RWPE1 (cell line): ENCODE measurements at regions not wholly inside any gene's neighbourhood (a gene's known extent, or its start where the extent isn't known, plus 50 kb on each side); places are given as distances from the start of the nearest gene placed in this dataset.
"Not testable (repeated sequence)": the region's sequence is repeated elsewhere in the genome, so short reads cannot be mapped to it uniquely, and the experiment has no call there.

Source experiments
- CTCF ChIA-PET: fragments of 350-600 bp; sonication (Branson Sonifier 250); formaldehyde crosslinking; extraction: SDS; loops from one replicate; lab custom pipeline; 2021; lab: Yijun Ruan, JAX
- POLR2A ChIA-PET: fragments of 400-600 bp; formaldehyde crosslinking; extraction: SDS; loops from one replicate; lab custom pipeline; 2020; ENCODE audit warnings: antibody characterized with exemption; ENCODE audit not compliant: low non-redundant PET; lab: Yijun Ruan, JAX
- DNase-seq: peaks from one replicate; pipeline ENCODE4 v3.0.0; 2012; ENCODE audit warnings: low spot score
- H3K27ac ChIP-seq: fragments of 450-650 bp; 2 replicates; pipeline ENCODE4 v1.5.1; 2017
- CTCF ChIP-seq: fragments of 450-650 bp; conservative IDR thresholded peaks from 2 replicates; pipeline ENCODE4 v1.5.1; 2017; ENCODE audit warnings: low read depth, mild to moderate bottlenecking

GRCh38 chrX:128408842-128409241 is 356.6 kb upstream of the ACTRT1 start:
- ChIA-PET POLR2A (no interaction called here), CTCF (no interaction called here)
- DNase-seq: no peak
- no peak for TF ChIP-seq CTCF
- H3K27ac ChIP-seq: no peak overlapping the region

- ChIA-PET POLR2A (no interaction called here), CTCF (no interaction called here)
- no peak for DNase-seq
- TF ChIP-seq CTCF: no peak
- no peak overlapping the region for H3K27ac ChIP-seq
Observed at GRCh38 chrX:128396601-128397000, 344.4 kb upstream of the ACTRT1 start.

GRCh38 chrX:128383846-128384245 is 331.6 kb upstream of the ACTRT1 start:
- CTCF ChIA-PET: not testable (repeated sequence)
- peak; percentile 11 for DNase-seq
- POLR2A ChIA-PET: interaction anchor here (0.7 kb wide), 1 partner anchor 74 kb away, joined by 4 read pairs; no protein-coding TSS in a partner anchor
- H3K27ac ChIP-seq: peak overlapping the region; percentile 90

GRCh38 chrX:128365492-128365891 is 313.3 kb upstream of the ACTRT1 start:
- ChIA-PET CTCF (interaction anchor here (0.6 kb wide), 1 partner anchor 548 kb away, joined by 5 read pairs; no protein-coding TSS in a partner anchor), POLR2A (no interaction called here)
- H3K27ac ChIP-seq: no peak overlapping the region
- DNase-seq: no peak
- TF ChIP-seq CTCF: no peak

GRCh38 chrX:128335671-128336070 is 283.5 kb upstream of the ACTRT1 start:
- no peak overlapping the region for H3K27ac ChIP-seq
- CTCF ChIA-PET: no interaction called here
- no peak for TF ChIP-seq CTCF
- POLR2A ChIA-PET: no interaction called here
- no peak for DNase-seq

GRCh38 chrX:128334821-128335220 is 282.6 kb upstream of the ACTRT1 start:
- POLR2A ChIA-PET: no interaction called here

GRCh38 chrX:128310912-128311311 is 258.7 kb upstream of the ACTRT1 start:
- TF ChIP-seq CTCF: no peak
- DNase-seq: no peak
- ChIA-PET POLR2A (no interaction called here), CTCF (no interaction called here)
- H3K27ac ChIP-seq: no peak overlapping the region

More at GRCh38 chrX:128334821-128335220, 282.6 kb upstream of the ACTRT1 start:
- CTCF ChIA-PET: no interaction called here
- no peak for DNase-seq
- no peak overlapping the region for H3K27ac ChIP-seq
- TF ChIP-seq CTCF: no peak
